H1 (cell line): ENCODE measurements at regions not wholly inside any gene's neighbourhood (a gene's known extent, or its start where the extent isn't known, plus 50 kb on each side); places are given as distances from the start of the nearest gene placed in this dataset.

Source experiments
- JUN ChIP-seq: IDR thresholded peaks from 2 replicates; pipeline ENCODE4 v1.6.1; 2011; ENCODE audit warnings: low read depth, mild to moderate bottlenecking, improper control_type of control experiment, low read length
- TF ChIP-seq, protein P1 (sequence below): fragments of 300-600 bp; sonication (generic); IDR thresholded peaks from 2 replicates; pipeline ENCODE4 v1.7.1; 2012; ENCODE audit warnings: low read length, moderate library complexity, mild to moderate bottlenecking, inconsistent platforms; ENCODE audit not compliant: insufficient replicate concordance

DNA sequence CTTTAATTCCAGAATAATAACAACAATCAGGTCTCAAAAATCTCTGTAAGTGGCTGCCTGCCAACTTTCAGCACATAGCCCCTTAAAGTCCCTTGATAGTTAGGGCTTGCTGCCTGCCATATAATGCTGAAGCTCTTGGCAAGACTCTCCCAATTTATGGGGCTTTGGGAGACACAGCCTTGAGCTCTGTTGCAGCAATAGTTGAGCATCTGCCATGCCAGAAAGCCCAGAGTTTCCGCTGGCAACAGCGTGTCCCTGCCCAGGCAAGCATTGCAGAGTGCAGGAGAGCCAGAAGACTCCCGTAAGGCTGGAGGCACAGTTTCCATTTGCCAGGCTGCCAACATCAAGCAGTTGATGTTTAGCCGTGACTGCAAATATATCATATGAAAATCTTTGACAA lies 678.5 kb upstream of the NUDT12 start (continued):
- TF ChIP-seq, protein P1, sequence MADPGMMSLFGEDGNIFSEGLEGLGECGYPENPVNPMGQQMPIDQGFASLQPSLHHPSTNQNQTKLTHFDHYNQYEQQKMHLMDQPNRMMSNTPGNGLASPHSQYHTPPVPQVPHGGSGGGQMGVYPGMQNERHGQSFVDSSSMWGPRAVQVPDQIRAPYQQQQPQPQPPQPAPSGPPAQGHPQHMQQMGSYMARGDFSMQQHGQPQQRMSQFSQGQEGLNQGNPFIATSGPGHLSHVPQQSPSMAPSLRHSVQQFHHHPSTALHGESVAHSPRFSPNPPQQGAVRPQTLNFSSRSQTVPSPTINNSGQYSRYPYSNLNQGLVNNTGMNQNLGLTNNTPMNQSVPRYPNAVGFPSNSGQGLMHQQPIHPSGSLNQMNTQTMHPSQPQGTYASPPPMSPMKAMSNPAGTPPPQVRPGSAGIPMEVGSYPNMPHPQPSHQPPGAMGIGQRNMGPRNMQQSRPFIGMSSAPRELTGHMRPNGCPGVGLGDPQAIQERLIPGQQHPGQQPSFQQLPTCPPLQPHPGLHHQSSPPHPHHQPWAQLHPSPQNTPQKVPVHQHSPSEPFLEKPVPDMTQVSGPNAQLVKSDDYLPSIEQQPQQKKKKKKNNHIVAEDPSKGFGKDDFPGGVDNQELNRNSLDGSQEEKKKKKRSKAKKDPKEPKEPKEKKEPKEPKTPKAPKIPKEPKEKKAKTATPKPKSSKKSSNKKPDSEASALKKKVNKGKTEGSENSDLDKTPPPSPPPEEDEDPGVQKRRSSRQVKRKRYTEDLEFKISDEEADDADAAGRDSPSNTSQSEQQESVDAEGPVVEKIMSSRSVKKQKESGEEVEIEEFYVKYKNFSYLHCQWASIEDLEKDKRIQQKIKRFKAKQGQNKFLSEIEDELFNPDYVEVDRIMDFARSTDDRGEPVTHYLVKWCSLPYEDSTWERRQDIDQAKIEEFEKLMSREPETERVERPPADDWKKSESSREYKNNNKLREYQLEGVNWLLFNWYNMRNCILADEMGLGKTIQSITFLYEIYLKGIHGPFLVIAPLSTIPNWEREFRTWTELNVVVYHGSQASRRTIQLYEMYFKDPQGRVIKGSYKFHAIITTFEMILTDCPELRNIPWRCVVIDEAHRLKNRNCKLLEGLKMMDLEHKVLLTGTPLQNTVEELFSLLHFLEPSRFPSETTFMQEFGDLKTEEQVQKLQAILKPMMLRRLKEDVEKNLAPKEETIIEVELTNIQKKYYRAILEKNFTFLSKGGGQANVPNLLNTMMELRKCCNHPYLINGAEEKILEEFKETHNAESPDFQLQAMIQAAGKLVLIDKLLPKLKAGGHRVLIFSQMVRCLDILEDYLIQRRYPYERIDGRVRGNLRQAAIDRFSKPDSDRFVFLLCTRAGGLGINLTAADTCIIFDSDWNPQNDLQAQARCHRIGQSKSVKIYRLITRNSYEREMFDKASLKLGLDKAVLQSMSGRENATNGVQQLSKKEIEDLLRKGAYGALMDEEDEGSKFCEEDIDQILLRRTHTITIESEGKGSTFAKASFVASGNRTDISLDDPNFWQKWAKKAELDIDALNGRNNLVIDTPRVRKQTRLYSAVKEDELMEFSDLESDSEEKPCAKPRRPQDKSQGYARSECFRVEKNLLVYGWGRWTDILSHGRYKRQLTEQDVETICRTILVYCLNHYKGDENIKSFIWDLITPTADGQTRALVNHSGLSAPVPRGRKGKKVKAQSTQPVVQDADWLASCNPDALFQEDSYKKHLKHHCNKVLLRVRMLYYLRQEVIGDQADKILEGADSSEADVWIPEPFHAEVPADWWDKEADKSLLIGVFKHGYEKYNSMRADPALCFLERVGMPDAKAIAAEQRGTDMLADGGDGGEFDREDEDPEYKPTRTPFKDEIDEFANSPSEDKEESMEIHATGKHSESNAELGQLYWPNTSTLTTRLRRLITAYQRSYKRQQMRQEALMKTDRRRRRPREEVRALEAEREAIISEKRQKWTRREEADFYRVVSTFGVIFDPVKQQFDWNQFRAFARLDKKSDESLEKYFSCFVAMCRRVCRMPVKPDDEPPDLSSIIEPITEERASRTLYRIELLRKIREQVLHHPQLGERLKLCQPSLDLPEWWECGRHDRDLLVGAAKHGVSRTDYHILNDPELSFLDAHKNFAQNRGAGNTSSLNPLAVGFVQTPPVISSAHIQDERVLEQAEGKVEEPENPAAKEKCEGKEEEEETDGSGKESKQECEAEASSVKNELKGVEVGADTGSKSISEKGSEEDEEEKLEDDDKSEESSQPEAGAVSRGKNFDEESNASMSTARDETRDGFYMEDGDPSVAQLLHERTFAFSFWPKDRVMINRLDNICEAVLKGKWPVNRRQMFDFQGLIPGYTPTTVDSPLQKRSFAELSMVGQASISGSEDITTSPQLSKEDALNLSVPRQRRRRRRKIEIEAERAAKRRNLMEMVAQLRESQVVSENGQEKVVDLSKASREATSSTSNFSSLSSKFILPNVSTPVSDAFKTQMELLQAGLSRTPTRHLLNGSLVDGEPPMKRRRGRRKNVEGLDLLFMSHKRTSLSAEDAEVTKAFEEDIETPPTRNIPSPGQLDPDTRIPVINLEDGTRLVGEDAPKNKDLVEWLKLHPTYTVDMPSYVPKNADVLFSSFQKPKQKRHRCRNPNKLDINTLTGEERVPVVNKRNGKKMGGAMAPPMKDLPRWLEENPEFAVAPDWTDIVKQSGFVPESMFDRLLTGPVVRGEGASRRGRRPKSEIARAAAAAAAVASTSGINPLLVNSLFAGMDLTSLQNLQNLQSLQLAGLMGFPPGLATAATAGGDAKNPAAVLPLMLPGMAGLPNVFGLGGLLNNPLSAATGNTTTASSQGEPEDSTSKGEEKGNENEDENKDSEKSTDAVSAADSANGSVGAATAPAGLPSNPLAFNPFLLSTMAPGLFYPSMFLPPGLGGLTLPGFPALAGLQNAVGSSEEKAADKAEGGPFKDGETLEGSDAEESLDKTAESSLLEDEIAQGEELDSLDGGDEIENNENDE = no peak
- no peak for TF ChIP-seq JUN
